ENCODE measurements at regions not wholly inside any gene's neighbourhood (a gene's known extent, or its start where the extent isn't known, plus 50 kb on each side); places are given as distances from the start of the nearest gene placed in this dataset.

DNA sequence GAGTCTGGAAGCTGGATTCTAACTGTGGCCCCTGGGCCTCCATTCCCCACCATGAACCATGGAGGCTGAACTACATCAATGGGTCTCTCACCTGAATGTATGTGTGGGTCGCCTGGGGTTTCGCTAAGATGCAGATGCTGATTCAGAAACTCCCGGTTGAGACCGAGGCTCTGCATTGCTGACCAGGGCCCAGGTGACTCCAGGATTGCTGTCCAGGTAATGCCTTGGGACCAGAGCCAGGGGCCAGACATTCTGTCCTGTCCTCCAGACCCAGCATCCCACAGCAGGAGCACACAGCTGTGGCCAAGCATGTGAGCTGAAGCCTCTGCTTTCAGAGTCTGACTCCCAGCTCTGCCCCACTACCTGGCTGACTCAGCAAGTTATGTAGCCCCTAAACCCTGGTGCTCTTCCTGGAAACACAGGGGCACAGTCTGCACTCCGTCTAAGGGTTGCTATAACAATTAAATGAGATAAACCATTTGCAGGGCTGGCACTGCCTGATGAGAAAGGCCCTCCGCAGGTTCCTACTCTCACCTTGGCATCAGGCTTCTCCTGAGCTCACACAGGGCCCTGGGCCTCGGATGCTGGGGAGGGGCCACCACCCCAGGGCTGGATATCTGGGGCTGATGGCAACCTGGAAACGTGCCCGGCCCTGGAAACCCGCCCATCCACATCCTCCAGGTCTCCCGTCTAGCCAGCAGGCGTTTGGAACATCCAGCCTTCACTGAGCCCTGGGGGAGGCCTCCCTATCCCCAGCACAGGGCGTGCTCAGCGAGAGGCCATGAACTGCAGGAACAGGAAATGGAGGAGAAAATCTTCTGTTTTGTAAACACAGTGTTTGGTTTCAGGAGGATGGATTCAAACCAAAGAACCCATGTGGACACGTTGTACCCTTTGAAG lies 175.7 kb downstream of the DLL1 start:
- Histone ChIP-seq H3K9ac (ENCODE audit: low read length) (no peak overlapping the region), H3K9me3 (ENCODE audit: insufficient read depth, low read depth, low read length) (peaks cover 3% of the 10 kb centered on the region), H2AFZ (ENCODE audit: low read depth, low read length) (no peak overlapping the region), H3K4me2 (ENCODE audit: low read length) (no peak overlapping the region), H4K20me1 (ENCODE audit: insufficient read depth, low read length) (no peaks in the 10 kb centered on the region), H3K4me3 (ENCODE audit: insufficient read depth, low read depth, low read length) (no peak overlapping the region), H3K27ac (ENCODE audit: low read depth, low read length) (no peak overlapping the region), H3K79me2 (ENCODE audit: insufficient read depth, low read length) (no peaks in the 10 kb centered on the region), H3K36me3 (ENCODE audit: insufficient read depth, low read length) (no peaks in the 10 kb centered on the region), H3K4me1 (ENCODE audit: insufficient read depth, low read length) (no peaks in the 10 kb centered on the region), H3K27me3 (ENCODE audit: insufficient read depth, low read length) (no peaks in the 10 kb centered on the region)
- Mint-ChIP-seq H3K27me3 (ENCODE audit: low read depth, unreplicated experiment) (peaks cover 27% of the 10 kb centered on the region), H3K36me3 (ENCODE audit: low read depth, unreplicated experiment) (no peaks in the 10 kb centered on the region), H3K4me1 (ENCODE audit: low read depth, unreplicated experiment) (no peaks in the 10 kb centered on the region), H3K4me3 (ENCODE audit: unreplicated experiment) (no peak overlapping the region), H3K9me3 (ENCODE audit: unreplicated experiment) (peaks cover 6% of the 10 kb centered on the region), H3K27ac (ENCODE audit: unreplicated experiment) (no peak overlapping the region)
- DNase-seq (ENCODE audit: low read depth) (no peak), FAIRE-seq (no peak)
- TF ChIP-seq EZH2 (IDR thresholded peaks at IDR 0.05; ENCODE audit: insufficient read depth, low read length): no peak
- TF ChIP-seq, protein P1, sequence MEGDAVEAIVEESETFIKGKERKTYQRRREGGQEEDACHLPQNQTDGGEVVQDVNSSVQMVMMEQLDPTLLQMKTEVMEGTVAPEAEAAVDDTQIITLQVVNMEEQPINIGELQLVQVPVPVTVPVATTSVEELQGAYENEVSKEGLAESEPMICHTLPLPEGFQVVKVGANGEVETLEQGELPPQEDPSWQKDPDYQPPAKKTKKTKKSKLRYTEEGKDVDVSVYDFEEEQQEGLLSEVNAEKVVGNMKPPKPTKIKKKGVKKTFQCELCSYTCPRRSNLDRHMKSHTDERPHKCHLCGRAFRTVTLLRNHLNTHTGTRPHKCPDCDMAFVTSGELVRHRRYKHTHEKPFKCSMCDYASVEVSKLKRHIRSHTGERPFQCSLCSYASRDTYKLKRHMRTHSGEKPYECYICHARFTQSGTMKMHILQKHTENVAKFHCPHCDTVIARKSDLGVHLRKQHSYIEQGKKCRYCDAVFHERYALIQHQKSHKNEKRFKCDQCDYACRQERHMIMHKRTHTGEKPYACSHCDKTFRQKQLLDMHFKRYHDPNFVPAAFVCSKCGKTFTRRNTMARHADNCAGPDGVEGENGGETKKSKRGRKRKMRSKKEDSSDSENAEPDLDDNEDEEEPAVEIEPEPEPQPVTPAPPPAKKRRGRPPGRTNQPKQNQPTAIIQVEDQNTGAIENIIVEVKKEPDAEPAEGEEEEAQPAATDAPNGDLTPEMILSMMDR (IDR thresholded peaks at IDR 0.05; ENCODE audit: insufficient read depth, low read depth, low read length): no peak

- Mint-ChIP-seq H3K4me1 (ENCODE audit: low read depth, unreplicated experiment) (no peaks in the 10 kb centered on the region), H3K4me3 (ENCODE audit: unreplicated experiment) (no peak overlapping the region), H3K36me3 (ENCODE audit: low read depth, unreplicated experiment) (no peaks in the 10 kb centered on the region), H3K27ac (ENCODE audit: unreplicated experiment) (no peak overlapping the region), H3K27me3 (ENCODE audit: low read depth, unreplicated experiment) (peaks cover 27% of the 10 kb centered on the region), H3K9me3 (ENCODE audit: unreplicated experiment) (peaks cover 6% of the 10 kb centered on the region)
- Histone ChIP-seq H3K4me3 (ENCODE audit: insufficient read depth, low read depth, low read length) (no peak overlapping the region), H2AFZ (ENCODE audit: low read depth, low read length) (no peak overlapping the region), H3K9ac (ENCODE audit: low read length) (no peak overlapping the region), H3K4me1 (ENCODE audit: insufficient read depth, low read length) (no peaks in the 10 kb centered on the region), H3K27ac (ENCODE audit: low read depth, low read length) (no peak overlapping the region), H3K9me3 (ENCODE audit: insufficient read depth, low read depth, low read length) (peaks cover 3% of the 10 kb centered on the region), H3K36me3 (ENCODE audit: insufficient read depth, low read length) (no peaks in the 10 kb centered on the region), H3K27me3 (ENCODE audit: insufficient read depth, low read length) (no peaks in the 10 kb centered on the region), H4K20me1 (ENCODE audit: insufficient read depth, low read length) (no peaks in the 10 kb centered on the region), H3K79me2 (ENCODE audit: insufficient read depth, low read length) (no peaks in the 10 kb centered on the region), H3K4me2 (ENCODE audit: low read length) (no peak overlapping the region)
- FAIRE-seq: no peak
- no peak for DNase-seq (ENCODE audit: low read depth)
- TF ChIP-seq, protein P1 (IDR thresholded peaks at IDR 0.05; ENCODE audit: insufficient read depth, low read depth, low read length): no peak
- TF ChIP-seq EZH2 (IDR thresholded peaks at IDR 0.05; ENCODE audit: insufficient read depth, low read length): no peak
These were observed 176.5 kb downstream of the DLL1 start for GRCh38 chr6:170114187-170114945.

Measured in astrocyte (in vitro differentiated cells and primary cell).